ENCODE measurements at regions not wholly inside any gene's neighbourhood (a gene's known extent, or its start where the extent isn't known, plus 50 kb on each side); places are given as distances from the start of the nearest gene placed in this dataset.

DNA sequence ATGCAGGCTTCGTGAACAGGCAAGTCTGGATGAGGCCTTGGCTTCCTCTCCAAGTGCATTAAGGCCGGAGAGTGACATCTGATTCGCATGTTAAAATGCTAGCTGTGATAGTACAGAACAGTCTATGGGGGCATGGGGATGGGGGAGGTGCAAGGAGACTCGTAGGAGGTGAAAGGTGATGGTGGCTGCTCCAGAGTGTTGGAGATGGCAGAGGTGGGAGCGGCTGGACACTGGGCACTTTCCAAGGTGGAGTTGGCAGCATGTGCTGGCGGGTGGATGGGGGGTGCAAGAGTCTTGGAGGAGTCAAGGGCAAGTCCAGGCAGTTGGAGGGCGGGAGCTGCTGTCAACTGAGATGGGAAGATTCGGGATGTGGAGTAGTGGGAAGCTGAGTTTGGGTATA lies 350.9 kb upstream of the TNRC6C start:
- peaks cover 34% of the 10 kb centered on the region for H3K27me3 Mint-ChIP-seq (ENCODE audit: unreplicated experiment)
- no peaks in the 10 kb centered on the region for H3K9me3 Mint-ChIP-seq (ENCODE audit: unreplicated experiment)
- DNase-seq (ENCODE audit: extremely low spot score, unreplicated experiment), result peak; percentile 79
- no peaks in the 10 kb centered on the region for H3K36me3 Mint-ChIP-seq (ENCODE audit: unreplicated experiment)
- H3K4me3 Mint-ChIP-seq (ENCODE audit: unreplicated experiment), result no peak overlapping the region
- TF ChIP-seq, protein P1, sequence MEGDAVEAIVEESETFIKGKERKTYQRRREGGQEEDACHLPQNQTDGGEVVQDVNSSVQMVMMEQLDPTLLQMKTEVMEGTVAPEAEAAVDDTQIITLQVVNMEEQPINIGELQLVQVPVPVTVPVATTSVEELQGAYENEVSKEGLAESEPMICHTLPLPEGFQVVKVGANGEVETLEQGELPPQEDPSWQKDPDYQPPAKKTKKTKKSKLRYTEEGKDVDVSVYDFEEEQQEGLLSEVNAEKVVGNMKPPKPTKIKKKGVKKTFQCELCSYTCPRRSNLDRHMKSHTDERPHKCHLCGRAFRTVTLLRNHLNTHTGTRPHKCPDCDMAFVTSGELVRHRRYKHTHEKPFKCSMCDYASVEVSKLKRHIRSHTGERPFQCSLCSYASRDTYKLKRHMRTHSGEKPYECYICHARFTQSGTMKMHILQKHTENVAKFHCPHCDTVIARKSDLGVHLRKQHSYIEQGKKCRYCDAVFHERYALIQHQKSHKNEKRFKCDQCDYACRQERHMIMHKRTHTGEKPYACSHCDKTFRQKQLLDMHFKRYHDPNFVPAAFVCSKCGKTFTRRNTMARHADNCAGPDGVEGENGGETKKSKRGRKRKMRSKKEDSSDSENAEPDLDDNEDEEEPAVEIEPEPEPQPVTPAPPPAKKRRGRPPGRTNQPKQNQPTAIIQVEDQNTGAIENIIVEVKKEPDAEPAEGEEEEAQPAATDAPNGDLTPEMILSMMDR (IDR thresholded peaks at IDR 0.05), result no peak
- H3K27ac Mint-ChIP-seq (ENCODE audit: unreplicated experiment), result no peak overlapping the region
- H3K4me1 Mint-ChIP-seq (ENCODE audit: unreplicated experiment), result peaks cover 11% of the 10 kb centered on the region

DNA sequence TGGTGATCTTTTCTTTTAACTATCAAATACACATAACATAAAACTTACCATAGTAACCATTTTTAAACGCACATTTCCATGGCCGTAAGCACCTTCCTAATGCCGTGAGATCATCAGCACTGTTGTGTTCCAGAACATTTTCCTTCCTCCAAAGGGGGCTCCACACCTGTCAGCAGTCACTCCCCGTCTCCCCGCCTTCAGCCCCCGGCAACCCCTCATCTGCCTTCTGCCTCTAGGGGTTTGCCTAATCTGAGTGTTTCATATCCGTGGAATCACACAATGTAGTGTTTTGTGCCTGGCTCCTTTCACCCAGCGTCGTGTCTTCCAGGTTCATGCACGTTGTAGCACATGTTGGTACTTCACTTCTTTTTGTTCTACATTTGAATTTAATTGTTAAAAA lies 350.1 kb upstream of the TNRC6C start:
- DNase-seq (ENCODE audit: extremely low spot score, unreplicated experiment), result peak; percentile 51
- H3K4me3 Mint-ChIP-seq (ENCODE audit: unreplicated experiment), result no peak overlapping the region
- TF ChIP-seq, protein P1 (IDR thresholded peaks at IDR 0.05), result no peak
- H3K27ac Mint-ChIP-seq (ENCODE audit: unreplicated experiment), result no peak overlapping the region
- peaks cover 38% of the 10 kb centered on the region for H3K27me3 Mint-ChIP-seq (ENCODE audit: unreplicated experiment)
- H3K4me1 Mint-ChIP-seq (ENCODE audit: unreplicated experiment), result peaks cover 3% of the 10 kb centered on the region
- H3K36me3 Mint-ChIP-seq (ENCODE audit: unreplicated experiment), result no peaks in the 10 kb centered on the region
- no peaks in the 10 kb centered on the region for H3K9me3 Mint-ChIP-seq (ENCODE audit: unreplicated experiment)

DNA sequence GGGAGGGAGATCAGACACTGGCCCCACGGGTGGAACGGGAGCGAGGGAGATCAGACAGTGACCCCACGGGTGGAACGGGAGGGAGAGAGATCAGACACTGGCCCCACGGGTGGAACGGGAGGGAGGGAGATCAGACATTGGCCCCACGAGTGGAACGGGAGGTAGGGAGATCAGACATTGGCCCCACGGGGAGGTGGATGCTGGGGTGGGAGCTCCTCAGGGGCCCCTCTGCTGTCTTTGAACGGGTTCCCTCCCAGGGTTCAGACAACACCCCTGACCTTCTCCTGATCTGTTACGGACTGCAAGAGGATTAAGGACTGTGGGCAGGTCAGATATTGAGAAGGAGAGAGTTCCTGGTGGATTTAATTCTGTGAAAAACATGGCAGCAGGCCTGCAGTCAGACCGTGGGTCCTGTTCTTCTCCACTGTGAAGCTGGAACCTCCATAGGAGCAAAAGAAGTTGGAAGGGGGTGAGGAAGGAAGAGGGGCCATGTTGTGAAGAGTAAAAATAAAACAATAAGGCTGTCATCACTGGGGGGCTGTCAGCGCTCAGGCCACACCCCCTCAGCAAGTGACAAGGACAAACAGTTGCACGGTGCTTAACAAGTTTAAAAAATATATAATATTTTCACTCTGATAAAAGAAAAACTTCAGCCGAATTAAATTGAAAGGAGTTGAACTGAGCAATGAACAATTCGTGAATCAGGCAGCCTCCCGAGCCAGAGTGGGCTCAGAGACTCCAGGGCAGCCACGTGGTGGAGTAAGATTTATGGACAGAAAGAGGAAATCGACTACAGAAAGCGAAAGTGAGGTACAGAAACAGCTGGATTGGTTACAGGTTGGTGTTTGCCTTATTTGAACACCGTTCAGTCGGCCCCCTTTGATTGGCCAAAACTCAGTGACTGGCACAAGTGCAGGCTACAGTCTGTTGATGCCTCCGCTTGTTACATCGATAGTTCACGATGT lies 348.7 kb upstream of the TNRC6C start:
- H3K27me3 Mint-ChIP-seq (ENCODE audit: unreplicated experiment), result peaks cover 43% of the 10 kb centered on the region
- DNase-seq (ENCODE audit: extremely low spot score, unreplicated experiment), result peak; percentile 66
- no peak overlapping the region for H3K4me3 Mint-ChIP-seq (ENCODE audit: unreplicated experiment)
- no peak overlapping the region for H3K27ac Mint-ChIP-seq (ENCODE audit: unreplicated experiment)
- TF ChIP-seq, protein P1 (IDR thresholded peaks at IDR 0.05), result no peak
- H3K9me3 Mint-ChIP-seq (ENCODE audit: unreplicated experiment), result no peaks in the 10 kb centered on the region
- no peaks in the 10 kb centered on the region for H3K36me3 Mint-ChIP-seq (ENCODE audit: unreplicated experiment)
- no peaks in the 10 kb centered on the region for H3K4me1 Mint-ChIP-seq (ENCODE audit: unreplicated experiment)

DNA sequence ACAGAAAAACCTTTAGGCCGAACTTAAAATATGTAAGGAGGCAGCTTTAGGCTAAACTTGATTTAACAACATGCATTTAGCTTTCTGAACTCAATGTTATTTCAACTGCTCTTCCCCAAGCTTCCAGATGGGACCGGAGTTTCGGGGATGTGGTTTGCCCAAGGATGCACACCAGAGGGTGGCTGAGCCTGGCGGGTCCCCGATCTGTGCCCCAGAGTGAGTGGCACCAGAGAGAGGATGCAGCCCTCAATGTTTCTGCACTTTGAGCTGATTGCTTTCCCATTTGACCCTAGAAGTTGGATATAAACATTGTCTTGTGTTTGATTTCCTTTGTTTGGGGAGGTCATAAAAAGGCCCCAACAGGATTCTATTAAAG lies 348.0 kb upstream of the TNRC6C start:
- H3K9me3 Mint-ChIP-seq (ENCODE audit: unreplicated experiment), result no peaks in the 10 kb centered on the region
- TF ChIP-seq, protein P1 (IDR thresholded peaks at IDR 0.05), result no peak
- H3K4me3 Mint-ChIP-seq (ENCODE audit: unreplicated experiment), result no peak overlapping the region
- DNase-seq (ENCODE audit: extremely low spot score, unreplicated experiment), result no peak
- H3K36me3 Mint-ChIP-seq (ENCODE audit: unreplicated experiment), result no peaks in the 10 kb centered on the region
- H3K27me3 Mint-ChIP-seq (ENCODE audit: unreplicated experiment), result peaks cover 43% of the 10 kb centered on the region
- peaks cover 2% of the 10 kb centered on the region for H3K4me1 Mint-ChIP-seq (ENCODE audit: unreplicated experiment)
- no peak overlapping the region for H3K27ac Mint-ChIP-seq (ENCODE audit: unreplicated experiment)

DNA sequence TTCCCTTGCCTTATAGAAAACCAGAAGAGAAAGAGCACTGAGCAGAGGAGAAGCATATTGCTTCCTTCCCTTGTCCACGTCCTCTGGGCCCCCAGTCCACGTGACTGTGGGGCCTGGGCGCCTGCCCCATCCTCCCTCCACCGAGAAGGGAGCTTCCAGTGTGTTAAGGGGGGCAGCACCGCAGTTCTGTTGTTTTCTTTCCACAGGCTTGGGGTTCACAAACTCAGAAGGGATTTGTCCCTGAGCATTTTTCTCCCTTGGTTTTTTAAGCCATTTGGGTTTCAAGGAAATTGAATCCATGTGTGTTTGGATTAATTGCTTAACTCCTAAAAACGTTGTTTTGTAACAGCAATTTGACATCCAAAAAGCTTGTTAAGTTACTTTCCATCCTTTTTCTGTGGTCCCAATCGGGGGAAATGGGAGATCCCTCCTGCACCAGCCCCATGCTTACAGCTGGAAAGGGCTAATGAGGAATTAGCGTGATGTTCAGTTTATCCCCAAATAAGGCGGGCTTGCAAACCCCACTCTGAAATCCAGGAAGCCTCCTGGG lies 347.5 kb upstream of the TNRC6C start:
- DNase-seq (ENCODE audit: extremely low spot score, unreplicated experiment), result no peak

More for the DNA sequence above, 347.5 kb upstream of the TNRC6C start:
- Mint-ChIP-seq H3K4me1 (ENCODE audit: unreplicated experiment) (peaks cover 7% of the 10 kb centered on the region), H3K27ac (ENCODE audit: unreplicated experiment) (no peak overlapping the region), H3K9me3 (ENCODE audit: unreplicated experiment) (no peaks in the 10 kb centered on the region), H3K4me3 (ENCODE audit: unreplicated experiment) (no peak overlapping the region), H3K36me3 (ENCODE audit: unreplicated experiment) (no peaks in the 10 kb centered on the region), H3K27me3 (ENCODE audit: unreplicated experiment) (peaks cover 43% of the 10 kb centered on the region)
- TF ChIP-seq, protein P1 (IDR thresholded peaks at IDR 0.05), result no peak

Data from osteocyte (in vitro differentiated cells).